H9 (cell line): ENCODE measurements at regions not wholly inside any gene's neighbourhood (a gene's known extent, or its start where the extent isn't known, plus 50 kb on each side); places are given as distances from the start of the nearest gene placed in this dataset.

Source experiments
- DNase-seq: peaks from one replicate; pipeline ENCODE4 v3.0.0-alpha.2; 2017
- H2AFZ ChIP-seq: one replicate; pipeline ENCODE4 v1.6.1; 2013; ENCODE audit warnings: mild to moderate bottlenecking, low read length, control low read depth, moderate library complexity
- H2AK5ac ChIP-seq: 2 replicates; pipeline ENCODE4 v1.6.1; 2013; ENCODE audit warnings: low read length, control low read depth, mixed read lengths; ENCODE audit not compliant: insufficient read length
- H2BK120ac ChIP-seq: one replicate; pipeline ENCODE4 v1.6.1; 2013; ENCODE audit warnings: low read depth, mild to moderate bottlenecking, low read length, control low read depth, inconsistent platforms; ENCODE audit not compliant: poor library complexity, severe bottlenecking
- H2BK12ac ChIP-seq: 2 replicates; pipeline ENCODE4 v1.6.1; 2013; ENCODE audit warnings: low read length, control low read depth, mixed read lengths, low read depth; ENCODE audit not compliant: insufficient read length
- H2BK15ac ChIP-seq: 2 replicates; pipeline ENCODE4 v1.6.1; 2013; ENCODE audit warnings: low read depth, low read length, control low read depth
- H2BK20ac ChIP-seq: one replicate; pipeline ENCODE4 v1.6.1; 2013; ENCODE audit warnings: low read depth, mild to moderate bottlenecking, low read length, control low read depth, inconsistent platforms; ENCODE audit not compliant: poor library complexity, severe bottlenecking
- H2BK5ac ChIP-seq: 2 replicates; pipeline ENCODE4 v1.6.1; 2013; ENCODE audit warnings: low read length, control low read depth, mixed read lengths; ENCODE audit not compliant: insufficient read length
- H3K14ac ChIP-seq: 2 replicates; pipeline ENCODE4 v1.6.1; 2013; ENCODE audit warnings: low read length, control low read depth; ENCODE audit not compliant: insufficient read depth
- H3K18ac ChIP-seq: 2 replicates; pipeline ENCODE4 v1.6.1; 2013; ENCODE audit warnings: low read depth, mild to moderate bottlenecking, mixed read lengths, low read length, control low read depth; ENCODE audit not compliant: insufficient read length
- H3K23ac ChIP-seq: 2 replicates; pipeline ENCODE4 v1.6.1; 2013; ENCODE audit warnings: low read length, control low read depth, mixed read lengths, low read depth; ENCODE audit not compliant: insufficient read length
- H3K23me2 ChIP-seq: 2 replicates; pipeline ENCODE4 v1.6.1; 2013; ENCODE audit warnings: low read depth, mild to moderate bottlenecking, mixed read lengths, low read length, control low read depth; ENCODE audit not compliant: insufficient read length, poor library complexity, severe bottlenecking
- H3K27ac ChIP-seq: 2 replicates; pipeline ENCODE4 v1.5.1; 2013; ENCODE audit warnings: low read length, control low read depth, mixed read lengths, low read depth; ENCODE audit not compliant: insufficient read length
- H3K27me3 ChIP-seq: 2 replicates; pipeline ENCODE4 v1.6.1; 2013; ENCODE audit warnings: low read length, control low read depth, inconsistent platforms; ENCODE audit not compliant: insufficient read depth
- H3K4ac ChIP-seq: 2 replicates; pipeline ENCODE4 v1.6.1; 2013; ENCODE audit warnings: low read depth, mild to moderate bottlenecking, control low read depth, inconsistent platforms, low read length, moderate library complexity
- H3K4me1 ChIP-seq: 2 replicates; pipeline ENCODE4 v1.6.1; 2013; ENCODE audit warnings: low read length, control low read depth, inconsistent platforms; ENCODE audit not compliant: insufficient read depth
- H3K4me2 ChIP-seq: 2 replicates; pipeline ENCODE4 v1.6.1; 2013; ENCODE audit warnings: low read length, control low read depth, mixed read lengths; ENCODE audit not compliant: insufficient read length, insufficient read depth
- H3K56ac ChIP-seq: 2 replicates; pipeline ENCODE4 v1.6.1; 2013; ENCODE audit warnings: low read depth, mild to moderate bottlenecking, mixed read lengths, low read length, control low read depth; ENCODE audit not compliant: insufficient read length
- H3K79me1 ChIP-seq: 2 replicates; pipeline ENCODE4 v1.6.1; 2013; ENCODE audit warnings: low read depth, mild to moderate bottlenecking, moderate library complexity, low read length, control low read depth, inconsistent platforms; ENCODE audit not compliant: insufficient read depth, poor library complexity, severe bottlenecking
- H3K79me2 ChIP-seq: 2 replicates; pipeline ENCODE4 v1.6.1; 2013; ENCODE audit warnings: low read length, control low read depth, inconsistent platforms; ENCODE audit not compliant: insufficient read depth
- H3K9ac ChIP-seq: 2 replicates; pipeline ENCODE4 v1.6.1; 2013; ENCODE audit warnings: low read length, control low read depth, mixed read lengths; ENCODE audit not compliant: insufficient read length; ENCODE audit errors: extremely low read depth
- H3K9me3 ChIP-seq: one replicate; pipeline ENCODE4 v1.6.1; 2013; ENCODE audit warnings: low read depth, low read length, inconsistent platforms; ENCODE audit not compliant: control insufficient read depth
- H3T11ph ChIP-seq: one replicate; pipeline ENCODE4 v1.6.1; 2013; ENCODE audit warnings: mild to moderate bottlenecking, low read length, control low read depth, inconsistent platforms
- H4K20me1 ChIP-seq: one replicate; pipeline ENCODE4 v1.6.1; 2013; ENCODE audit not compliant: control insufficient read depth, insufficient read length, insufficient read depth
- H4K5ac ChIP-seq: 2 replicates; pipeline ENCODE4 v1.6.1; 2013; ENCODE audit warnings: low read depth, mild to moderate bottlenecking, mixed read lengths, low read length, control low read depth; ENCODE audit not compliant: insufficient read length
- H4K8ac ChIP-seq: replicated peaks from 2 replicates; pipeline ENCODE4 v1.6.1; 2013; ENCODE audit warnings: low read length, control low read depth, mixed read lengths, low read depth; ENCODE audit not compliant: insufficient read length
- H4K91ac ChIP-seq: 2 replicates; pipeline ENCODE4 v1.6.1; 2013; ENCODE audit warnings: low read depth, mild to moderate bottlenecking, moderate library complexity, mixed read lengths, low read length, control low read depth; ENCODE audit not compliant: insufficient read length
- H3K27ac Mint-ChIP-seq, 3 experiments: 2 replicates in 2 of 3; 3 replicates in 1 of 3; pipeline ENCODE4 v1.8.0; 2020 to 2021; ENCODE audit warnings: mixed read lengths in 3 of 3, mild to moderate bottlenecking in 1 of 3, moderate library complexity in 1 of 3
- H3K27me3 Mint-ChIP-seq: 2 replicates; pipeline ENCODE4 v1.8.0; 2021; ENCODE audit warnings: low read depth, mild to moderate bottlenecking, moderate library complexity, mixed read lengths
- H3K36me3 Mint-ChIP-seq, 3 experiments: 2 replicates in 2 of 3; 3 replicates in 1 of 3; pipeline ENCODE4 v1.8.0; 2020 to 2021; ENCODE audit warnings: low read depth in 3 of 3, mixed read lengths in 3 of 3; ENCODE audit not compliant: insufficient read depth in 1 of 3
- H3K4me1 Mint-ChIP-seq, 2 experiments: 2 replicates each; pipeline ENCODE4 v1.8.0; 2020; ENCODE audit warnings: mixed read lengths in 2 of 2
- H3K4me3 Mint-ChIP-seq, 2 experiments: 2 replicates in 1 of 2; 3 replicates in 1 of 2; pipeline ENCODE4 v1.8.0; 2020 to 2021; ENCODE audit warnings: mild to moderate bottlenecking in 2 of 2, mixed read lengths in 2 of 2, moderate library complexity in 1 of 2
- H3K9me3 Mint-ChIP-seq, 2 experiments: 2 replicates in 1 of 2; 3 replicates in 1 of 2; pipeline ENCODE4 v1.8.0; 2020; ENCODE audit warnings: mild to moderate bottlenecking in 2 of 2, mixed read lengths in 2 of 2, moderate library complexity in 1 of 2
- TF ChIP-seq, protein P1 (sequence below): fragments of 200-600 bp; sonication (generic); conservative IDR thresholded peaks from 3 replicates; pipeline ENCODE4 v1.8.0; 2021; ENCODE audit warnings: antibody characterized with exemption, mild to moderate bottlenecking

DNA sequence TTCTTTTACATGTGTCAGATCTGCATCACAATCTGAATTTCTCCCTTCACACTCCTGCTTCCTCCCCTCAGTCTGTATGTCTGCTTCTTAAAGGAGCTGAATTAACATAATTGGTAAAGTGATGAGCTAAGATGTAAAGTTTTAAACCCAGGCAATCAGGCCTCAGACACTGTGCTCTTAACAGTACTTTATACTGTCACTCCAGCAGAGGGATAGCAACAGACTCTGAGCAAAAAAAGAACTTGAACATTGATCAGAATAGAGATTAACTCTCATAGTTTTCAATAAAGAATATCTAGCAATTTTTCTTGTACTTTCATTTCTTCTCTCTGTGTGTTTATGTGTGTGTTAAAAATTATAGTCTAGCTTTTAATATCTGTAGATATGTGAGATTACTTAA is 110.3 kb downstream of the DUSP10 start:
- H2BK20ac ChIP-seq, result no peak overlapping the region
- H3K9ac ChIP-seq, result no peak overlapping the region
- no peak overlapping the region for H3K27ac Mint-ChIP-seq
- no peak overlapping the region for H4K5ac ChIP-seq
- TF ChIP-seq, protein P1, sequence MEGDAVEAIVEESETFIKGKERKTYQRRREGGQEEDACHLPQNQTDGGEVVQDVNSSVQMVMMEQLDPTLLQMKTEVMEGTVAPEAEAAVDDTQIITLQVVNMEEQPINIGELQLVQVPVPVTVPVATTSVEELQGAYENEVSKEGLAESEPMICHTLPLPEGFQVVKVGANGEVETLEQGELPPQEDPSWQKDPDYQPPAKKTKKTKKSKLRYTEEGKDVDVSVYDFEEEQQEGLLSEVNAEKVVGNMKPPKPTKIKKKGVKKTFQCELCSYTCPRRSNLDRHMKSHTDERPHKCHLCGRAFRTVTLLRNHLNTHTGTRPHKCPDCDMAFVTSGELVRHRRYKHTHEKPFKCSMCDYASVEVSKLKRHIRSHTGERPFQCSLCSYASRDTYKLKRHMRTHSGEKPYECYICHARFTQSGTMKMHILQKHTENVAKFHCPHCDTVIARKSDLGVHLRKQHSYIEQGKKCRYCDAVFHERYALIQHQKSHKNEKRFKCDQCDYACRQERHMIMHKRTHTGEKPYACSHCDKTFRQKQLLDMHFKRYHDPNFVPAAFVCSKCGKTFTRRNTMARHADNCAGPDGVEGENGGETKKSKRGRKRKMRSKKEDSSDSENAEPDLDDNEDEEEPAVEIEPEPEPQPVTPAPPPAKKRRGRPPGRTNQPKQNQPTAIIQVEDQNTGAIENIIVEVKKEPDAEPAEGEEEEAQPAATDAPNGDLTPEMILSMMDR, result no peak; the same call in 2 of the 3 replicates
- no peaks in the 10 kb centered on the region; a peak in 1 of 4 replicates for H3K4me1 Mint-ChIP-seq
- no peaks in the 10 kb centered on the region for H3K27me3 Mint-ChIP-seq
- H3K79me1 ChIP-seq, result no peaks in the 10 kb centered on the region
- H3K4me2 ChIP-seq, result no peak overlapping the region
- no peak for DNase-seq
- no peak overlapping the region for H3K23ac ChIP-seq
- H4K20me1 ChIP-seq, result no peaks in the 10 kb centered on the region
- no peak overlapping the region for H3K14ac ChIP-seq
- H2BK5ac ChIP-seq, result no peak overlapping the region
- H3K56ac ChIP-seq, result no peak overlapping the region
- H2AK5ac ChIP-seq, result no peak overlapping the region
- H3K4me1 ChIP-seq, result no peaks in the 10 kb centered on the region
- H2BK15ac ChIP-seq, result no peak overlapping the region
- H3K4ac ChIP-seq, result no peak overlapping the region
- H3K27me3 ChIP-seq, result no peaks in the 10 kb centered on the region
- H2BK12ac ChIP-seq, result no peak overlapping the region
- no peaks in the 10 kb centered on the region for H3K23me2 ChIP-seq
- no peaks in the 10 kb centered on the region for H3K36me3 Mint-ChIP-seq
- H3K27ac ChIP-seq, result no peak overlapping the region
- no peak overlapping the region for H4K8ac ChIP-seq
- H3T11ph ChIP-seq, result no peak overlapping the region
- H3K9me3 Mint-ChIP-seq, result no peaks in the 10 kb centered on the region
- no peak overlapping the region for H3K18ac ChIP-seq
- no peaks in the 10 kb centered on the region for H3K9me3 ChIP-seq
- H2BK120ac ChIP-seq, result no peak overlapping the region
- H3K79me2 ChIP-seq, result no peaks in the 10 kb centered on the region
- no peak overlapping the region for H3K4me3 Mint-ChIP-seq
- H4K91ac ChIP-seq, result no peak overlapping the region
- no peak overlapping the region for H2AFZ ChIP-seq
